ENCODE measurements at regions not wholly inside any gene's neighbourhood (a gene's known extent, or its start where the extent isn't known, plus 50 kb on each side); places are given as distances from the start of the nearest gene placed in this dataset.
"Not testable (repeated sequence)": the region's sequence is repeated elsewhere in the genome, so short reads cannot be mapped to it uniquely, and the experiment has no call there.

DNA sequence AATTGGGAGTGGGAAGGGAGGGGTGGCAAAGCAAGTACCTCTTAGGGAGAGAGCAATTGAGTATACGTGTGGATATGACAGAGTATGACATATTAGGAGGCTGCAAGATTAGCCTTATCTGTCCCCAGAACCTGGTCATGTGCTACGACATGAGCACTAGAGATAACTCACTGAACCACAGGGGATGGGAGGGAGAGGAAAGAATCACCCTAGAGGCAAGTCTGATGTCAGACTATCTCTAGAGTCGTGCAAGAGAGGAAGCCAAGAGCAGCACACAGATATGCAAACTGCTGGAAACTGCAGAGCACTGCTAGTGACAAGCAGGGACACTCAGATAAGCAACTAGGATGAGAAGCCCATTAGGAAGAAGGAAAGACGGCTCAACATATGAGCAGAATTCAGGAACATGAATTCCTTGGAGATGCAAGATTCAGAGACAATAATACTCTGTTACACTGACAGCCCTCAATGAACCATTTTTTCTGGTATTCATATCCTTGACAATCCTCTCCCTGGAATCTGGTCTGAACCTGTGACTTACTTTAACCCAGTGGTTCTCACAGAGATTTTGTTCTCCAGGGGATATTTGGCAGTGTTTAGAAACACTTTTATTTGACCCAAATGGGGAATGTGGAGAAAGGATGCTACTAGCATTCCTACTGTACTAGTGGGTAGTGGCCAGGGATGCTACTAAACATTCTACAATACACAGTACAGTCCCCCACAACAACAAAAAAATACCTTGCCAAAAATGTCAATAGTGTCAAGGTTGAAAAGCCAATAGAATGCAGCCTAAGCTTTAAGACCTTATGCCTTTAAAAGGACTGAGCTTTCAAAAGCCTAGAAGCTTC lies 84.0 kb upstream of the BMP2K start:
- DNase-seq: no peak

DNA sequence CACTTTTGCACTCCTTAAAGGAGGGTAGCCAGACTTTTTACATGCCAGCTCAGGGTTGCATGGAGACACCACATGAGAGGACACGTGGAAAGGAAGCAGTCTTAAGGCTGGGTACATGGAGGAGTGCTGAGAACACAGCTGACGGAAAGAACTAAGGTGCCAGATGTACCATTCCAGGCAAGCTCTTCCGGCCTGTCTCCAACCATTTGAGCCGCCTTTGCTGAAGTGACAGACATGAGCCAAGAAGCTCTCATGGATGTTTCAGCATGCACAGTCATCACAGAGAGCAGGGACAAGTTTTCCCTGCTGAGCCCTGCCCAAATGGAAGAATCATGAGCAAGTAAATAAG lies 83.4 kb upstream of the BMP2K start:
- no peak for DNase-seq

DNA sequence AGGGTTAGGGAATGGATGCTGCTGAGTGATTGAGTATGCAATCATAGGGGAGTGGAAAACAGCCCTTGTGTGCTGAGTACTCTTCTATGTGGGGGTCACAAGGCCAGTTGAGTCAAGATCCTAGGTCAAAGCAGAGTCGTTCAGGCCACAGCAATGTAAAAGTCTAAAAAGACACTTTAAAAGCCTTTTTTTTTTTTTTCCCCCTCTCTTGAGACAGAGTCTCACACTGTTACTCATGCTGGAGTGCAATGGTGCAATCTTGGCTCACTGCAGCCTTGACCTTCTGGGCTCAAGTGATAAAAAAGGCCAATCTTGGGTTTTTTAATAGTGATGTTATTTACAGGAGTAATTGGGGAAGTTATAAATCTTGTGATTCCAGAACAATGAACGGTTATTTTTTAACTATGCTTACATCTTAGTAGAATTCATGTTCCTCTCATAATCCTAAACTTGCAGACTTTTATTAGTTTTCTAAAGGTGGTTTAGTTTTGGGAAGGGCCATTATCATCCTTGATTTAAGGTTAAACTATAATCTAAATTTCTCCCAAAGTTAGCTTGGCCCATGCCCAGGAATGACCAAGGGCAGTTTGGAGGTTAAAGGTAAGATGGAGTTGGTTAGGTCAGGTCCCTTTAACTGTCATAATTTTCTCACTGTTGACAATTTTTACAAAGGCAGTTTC lies 82.2 kb upstream of the BMP2K start:
- no peak for DNase-seq

DNA sequence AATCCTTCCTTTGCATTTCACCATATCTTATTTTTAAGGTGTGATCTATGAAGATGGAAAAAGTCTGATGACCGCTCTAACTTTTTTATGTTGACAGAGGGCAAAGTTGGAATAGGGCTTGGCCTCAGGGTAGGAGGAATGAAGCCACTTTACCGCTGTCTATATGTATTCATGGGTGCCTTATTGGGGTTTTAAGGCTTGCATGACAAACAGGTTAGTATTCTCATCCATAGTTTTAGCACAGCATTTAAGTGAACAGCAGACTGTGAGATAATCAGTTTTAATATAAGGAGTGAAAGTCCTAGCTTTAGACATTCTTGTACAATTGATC lies 81.7 kb upstream of the BMP2K start:
- no peak for DNase-seq

DNA sequence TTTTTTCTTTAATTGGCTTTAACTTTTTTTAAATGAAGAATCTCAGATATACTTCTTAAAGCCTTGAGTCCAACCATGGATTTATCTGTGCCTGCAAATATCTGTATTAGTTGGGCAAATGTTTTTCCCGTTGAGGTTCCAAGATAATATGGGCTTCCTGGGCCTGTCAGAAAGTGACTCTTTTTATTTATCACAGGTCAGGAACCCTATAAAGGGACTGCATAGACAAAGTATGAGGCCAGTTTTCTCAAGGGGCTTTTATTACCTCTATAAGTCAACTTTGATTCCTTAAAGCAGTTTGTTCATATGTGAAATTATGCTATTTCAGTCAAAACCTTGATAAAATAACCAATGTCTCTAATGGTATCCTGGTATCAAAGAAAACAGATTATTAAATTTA lies 80.2 kb upstream of the BMP2K start:
- no peak for DNase-seq

DNA sequence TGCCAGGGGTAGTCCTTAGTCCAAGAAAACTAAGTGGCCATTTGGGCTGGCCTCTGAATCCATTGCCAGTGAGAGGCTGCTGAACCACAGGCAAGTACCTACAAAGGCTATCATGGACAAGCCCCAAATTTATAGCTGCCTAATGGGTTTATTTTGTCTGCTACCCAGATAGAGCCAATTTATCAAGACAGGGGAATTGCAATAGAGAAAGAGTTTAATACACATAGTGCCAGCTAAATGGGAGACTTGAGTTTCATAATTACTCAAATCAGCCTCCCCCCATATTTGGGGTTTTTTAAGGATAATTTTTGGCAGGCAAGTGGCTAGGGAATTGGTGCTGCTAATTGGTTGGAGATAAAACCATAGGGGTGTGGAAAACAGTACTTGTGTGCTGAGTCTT lies 73.1 kb upstream of the BMP2K start:
- DNase-seq: no peak

DNA sequence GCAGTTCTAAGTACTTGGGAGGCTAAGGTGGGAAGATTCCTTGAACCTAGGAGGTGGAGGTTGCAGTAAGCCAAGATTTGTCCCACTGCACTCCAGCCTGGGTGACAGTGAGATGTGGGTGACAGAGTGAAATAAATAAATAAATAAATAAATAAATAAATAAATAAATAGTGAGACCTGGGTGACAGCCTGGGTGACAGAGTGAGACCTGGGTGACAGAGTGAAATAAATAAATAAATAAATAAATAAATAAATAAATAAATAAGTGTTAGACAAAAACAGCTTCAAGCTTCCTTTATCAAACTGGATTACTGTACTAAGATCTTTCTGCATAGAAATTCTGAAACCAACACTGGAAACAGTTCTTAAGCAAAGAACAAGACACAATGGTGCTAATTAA lies 71.8 kb upstream of the BMP2K start:
- DNase-seq: no peak

DNA sequence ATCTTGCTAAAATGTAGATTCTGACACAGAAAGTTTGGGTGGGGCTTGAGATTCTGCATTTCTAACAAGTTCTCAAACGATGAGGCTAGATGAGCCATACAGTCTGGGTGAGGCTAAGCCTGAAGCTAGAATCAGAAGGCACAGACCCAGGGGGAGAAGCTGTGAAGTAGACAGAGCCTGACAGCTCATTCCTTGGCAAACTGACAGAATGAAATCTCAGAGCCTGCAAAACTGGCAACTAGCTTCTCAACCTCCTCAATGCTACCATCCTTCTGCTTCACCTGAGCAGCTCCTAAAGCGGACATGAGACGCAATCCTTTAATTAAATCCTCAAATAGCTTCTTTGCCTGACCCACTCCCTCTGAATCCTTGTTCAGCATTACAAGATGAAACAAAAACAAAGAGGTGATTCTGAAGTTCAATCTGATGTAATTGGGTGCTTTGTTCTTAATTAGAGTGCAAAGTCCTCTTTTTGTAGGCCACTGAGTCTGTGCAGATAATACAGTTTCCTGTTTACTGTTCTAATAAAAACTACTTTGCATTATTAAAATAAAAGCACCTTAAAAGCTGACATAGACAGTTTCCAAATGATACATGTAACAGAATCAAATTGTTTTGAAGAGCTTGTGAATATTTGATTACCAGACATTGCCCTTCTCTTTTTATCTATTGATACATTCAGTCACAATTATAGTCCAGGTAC lies 71.0 kb upstream of the BMP2K start:
- no peak for DNase-seq

DNA sequence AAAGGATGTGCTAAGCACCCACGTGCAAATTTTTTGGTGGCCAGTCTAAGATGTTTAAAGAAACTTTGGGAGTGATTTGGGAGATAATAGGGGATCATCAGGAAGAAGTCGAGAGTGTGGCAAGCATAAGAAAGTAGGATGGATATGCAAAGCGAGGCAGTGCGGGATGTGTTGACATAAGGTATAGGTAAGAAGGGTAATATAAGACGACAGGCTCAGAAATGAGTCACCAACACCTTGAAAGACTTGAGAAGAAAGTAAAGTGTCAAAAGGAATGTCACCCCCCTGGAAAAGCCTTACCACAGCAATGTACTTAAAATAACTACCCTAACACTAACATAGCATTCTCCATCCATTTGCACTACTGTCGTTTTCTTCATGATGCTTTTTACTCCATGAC lies 69.8 kb upstream of the BMP2K start:
- DNase-seq: no peak

DNA sequence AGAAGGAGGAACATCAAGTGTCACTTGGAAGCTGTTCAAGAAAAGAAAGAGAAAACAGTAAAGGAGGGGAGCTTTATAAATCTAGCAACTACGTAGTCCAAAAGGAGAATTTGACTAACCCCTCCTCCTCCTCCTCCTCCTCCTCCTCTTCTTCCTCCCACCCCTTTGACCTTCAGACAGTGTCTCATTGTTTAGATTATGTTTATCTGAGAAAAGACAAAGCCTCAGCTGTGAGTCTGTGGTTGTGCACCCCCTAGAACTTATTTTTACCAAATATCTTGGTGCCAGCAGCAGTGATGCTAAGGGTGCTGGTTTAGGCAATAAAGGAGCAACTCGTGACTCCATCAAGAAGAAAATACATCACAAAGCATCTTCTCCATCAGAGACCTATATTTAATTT lies 68.9 kb upstream of the BMP2K start:
- no peak for DNase-seq

DNA sequence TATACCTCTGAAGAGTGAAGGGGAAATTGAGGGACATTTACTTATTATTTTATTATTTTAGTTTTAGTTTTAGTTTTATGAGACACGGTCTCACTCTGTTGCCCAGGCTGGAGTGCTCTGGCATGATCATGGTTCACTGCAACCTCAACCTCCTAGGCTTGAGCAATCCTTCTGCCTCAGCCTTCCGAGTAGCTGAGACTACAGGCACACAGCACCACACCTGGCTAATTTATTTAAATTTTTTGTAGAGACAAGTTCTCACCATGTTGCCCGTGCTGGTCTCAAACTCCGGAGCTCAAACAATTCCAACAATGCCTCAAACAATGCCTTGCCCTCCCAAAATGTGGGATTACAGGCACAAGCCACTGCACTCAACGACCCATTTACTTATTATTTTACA lies 68.4 kb upstream of the BMP2K start:
- no peak for DNase-seq

DNA sequence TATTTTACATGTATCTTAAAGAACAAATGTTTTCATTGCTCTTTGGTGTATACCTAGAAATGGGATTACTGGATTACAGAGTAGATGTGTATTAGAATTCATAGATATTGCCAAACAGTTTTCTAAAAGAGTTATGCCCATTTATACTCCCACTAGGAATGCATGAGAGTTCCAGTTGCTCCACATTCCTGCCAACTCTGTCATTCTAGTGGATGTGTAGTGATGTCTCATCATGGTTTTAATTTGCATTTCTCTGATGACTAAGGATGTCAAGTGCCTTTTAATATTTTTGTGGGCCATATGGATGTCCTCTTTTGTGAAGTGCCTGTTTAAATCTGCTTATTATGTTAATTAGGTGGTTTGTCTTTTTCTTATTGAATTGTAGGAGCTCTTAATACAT lies 65.6 kb upstream of the BMP2K start:
- no peak for DNase-seq

DNA sequence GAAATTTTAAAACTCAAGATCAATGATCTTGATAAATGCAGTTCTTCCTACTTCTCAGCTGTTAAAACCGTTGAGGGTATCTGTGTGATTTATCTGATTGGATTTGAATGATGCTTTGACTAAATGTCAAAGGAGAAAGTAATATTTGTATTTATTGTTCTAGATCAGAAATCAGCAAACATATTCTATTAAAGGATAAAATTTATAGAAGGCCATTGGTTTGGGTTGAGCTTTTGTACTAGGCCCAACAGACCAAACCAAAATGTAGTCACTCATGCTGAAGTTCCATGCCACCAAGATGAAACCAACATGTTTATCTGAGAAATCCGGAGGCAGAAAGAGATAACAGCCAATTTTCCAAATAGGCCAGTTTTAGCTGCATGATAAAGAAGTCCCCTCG lies 64.5 kb upstream of the BMP2K start:
- DNase-seq: no peak

DNA sequence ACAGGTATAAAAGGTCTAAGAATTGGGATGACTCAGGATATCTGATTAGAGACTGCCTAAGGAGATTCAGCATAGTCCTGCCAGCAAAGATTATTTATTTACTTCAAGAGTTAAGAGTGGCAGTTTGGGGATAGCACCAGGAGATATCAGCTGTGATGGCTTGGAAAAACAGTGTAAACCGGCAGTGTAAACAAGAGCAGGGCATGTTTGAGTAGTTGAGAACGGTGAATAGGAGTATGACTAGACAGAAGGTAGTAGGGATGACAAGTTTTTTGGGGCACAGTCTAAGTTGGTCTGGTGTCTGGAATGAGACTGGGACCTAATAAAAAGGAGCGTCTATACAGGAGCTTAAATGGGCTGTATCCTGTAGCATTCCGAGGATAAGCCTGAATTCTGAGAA lies 61.6 kb upstream of the BMP2K start:
- DNase-seq: not testable (repeated sequence)

DNA sequence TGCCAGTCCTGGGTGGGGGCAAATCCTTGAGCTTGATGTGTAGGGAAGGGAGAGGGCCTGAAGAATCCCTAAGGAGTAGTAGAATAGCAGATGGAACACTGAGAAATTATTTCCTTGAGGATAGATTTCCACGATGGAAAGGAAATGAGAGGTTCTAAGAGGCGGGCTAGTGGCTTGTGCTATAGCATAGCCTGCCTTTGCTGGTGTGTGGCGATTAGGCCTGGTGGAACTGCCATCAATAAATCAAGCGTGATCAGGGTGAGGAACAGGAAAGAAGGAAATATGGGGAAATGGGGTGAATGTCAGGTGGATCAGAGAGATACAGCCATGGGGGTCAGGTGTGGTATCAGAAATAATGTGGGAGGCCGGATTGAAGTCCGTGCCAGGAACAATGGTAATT lies 60.8 kb upstream of the BMP2K start:
- not testable (repeated sequence) for DNase-seq

DNA sequence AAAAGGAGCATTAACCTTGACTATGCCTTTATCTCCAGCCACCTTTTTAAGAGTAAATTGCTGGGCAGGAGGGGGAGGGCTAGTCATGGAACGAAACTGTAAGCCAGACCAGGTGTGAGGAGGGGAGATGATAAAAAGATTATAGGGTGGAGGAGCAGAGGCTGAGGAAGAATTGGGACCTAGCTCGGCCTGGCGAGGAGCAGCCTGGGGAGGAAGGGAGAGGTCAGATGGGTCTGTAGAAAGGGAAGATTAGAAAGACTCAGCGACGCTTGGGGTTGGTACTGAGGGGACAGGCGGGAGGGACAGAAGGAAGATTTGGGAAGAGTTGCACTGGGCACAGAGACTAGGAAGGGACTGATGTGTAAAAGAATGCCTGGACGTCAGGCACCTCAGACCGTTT lies 58.4 kb upstream of the BMP2K start:
- DNase-seq: not testable (repeated sequence)

DNA sequence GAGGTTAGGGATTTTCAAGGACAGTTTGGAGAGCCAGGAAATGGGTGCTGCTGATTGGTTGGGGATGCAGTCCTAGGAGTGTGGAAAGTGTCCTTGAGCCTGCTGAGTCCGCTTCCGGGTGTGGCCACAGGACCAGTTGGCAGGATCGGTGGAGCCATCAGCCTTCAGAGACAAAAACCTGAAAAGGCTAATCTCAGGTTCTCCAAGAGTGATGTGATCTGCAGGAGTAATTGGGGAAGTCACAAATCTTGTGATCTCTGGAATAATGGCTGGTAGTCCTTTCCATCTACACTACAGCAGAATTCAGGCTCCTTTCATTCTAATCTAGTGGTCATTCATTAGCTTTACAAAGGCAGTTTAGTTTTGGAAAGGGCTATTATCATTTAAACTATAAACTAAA lies 55.9 kb upstream of the BMP2K start:
- no peak for DNase-seq

DNA sequence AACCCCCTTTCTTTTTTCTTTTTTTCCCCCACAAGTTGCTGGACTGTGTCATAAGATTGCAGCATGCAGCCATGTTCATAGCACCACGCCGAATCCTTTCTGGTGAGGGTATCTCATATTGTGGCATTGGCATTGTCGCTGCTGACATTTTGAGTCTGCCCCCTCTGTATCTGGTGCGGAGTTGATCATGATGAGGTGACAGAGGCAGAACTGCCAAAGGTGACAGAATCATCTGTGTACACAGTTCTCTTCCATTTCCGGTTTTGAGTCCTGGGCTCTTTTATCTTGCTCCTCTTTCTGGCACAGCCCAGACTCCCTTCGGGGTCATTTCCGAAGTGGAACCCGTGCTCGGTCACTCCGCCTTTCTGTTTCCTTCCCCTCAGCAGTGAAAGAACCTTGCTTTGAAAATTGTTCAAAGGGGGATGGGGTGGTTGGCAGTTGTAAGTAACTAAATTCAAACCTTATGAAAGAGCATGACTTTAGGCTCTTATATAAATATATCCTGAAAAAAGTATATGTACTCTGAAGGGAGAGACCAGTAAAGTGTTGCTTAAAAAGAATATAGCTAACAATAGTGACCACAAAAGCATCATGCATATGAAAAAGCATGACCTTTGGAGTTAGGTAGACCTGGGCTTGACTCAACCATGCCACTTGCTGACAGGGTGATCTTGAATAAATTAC lies 55.0 kb upstream of the BMP2K start:
- DNase-seq: no peak

DNA sequence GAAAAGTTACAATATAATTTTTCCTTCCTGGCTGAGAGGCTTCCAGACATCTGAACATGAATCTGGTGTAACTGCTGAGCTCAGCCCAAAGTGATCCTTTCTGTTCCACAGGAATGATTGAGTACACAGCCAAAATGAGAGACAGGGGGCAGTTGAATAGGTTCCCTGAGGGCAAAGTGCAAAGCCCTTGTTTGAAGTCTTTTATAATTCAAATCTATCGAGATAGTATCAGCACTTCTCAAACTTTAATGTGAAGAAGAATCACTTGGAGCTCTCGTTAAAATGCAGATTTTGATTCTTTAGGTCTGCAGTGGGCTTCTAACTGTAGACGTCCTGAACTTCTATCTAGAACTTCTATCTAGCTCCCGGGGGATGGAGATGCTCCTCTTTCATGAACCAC lies 54.4 kb upstream of the BMP2K start:
- DNase-seq: no peak

DNA sequence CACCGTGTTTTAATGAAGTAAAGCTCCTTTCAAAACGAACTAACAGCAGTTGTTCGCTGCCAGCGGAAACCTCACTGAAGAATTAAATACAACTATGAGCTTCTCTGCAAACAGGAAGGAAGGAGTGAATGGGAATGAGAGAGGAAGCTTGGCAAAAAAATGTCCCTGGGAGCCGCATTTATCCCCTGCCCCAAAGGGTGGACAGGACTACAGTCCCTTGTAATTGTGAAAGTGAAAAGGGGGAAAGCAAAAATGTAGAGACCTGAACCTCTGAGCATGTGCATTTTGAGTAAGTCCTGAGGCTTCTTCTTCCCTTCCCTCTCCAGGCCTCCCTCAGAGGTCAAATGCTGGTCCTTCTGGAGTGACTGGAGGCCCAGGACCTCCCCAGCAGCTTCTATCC lies 53.8 kb upstream of the BMP2K start:
- DNase-seq: no peak

DNA sequence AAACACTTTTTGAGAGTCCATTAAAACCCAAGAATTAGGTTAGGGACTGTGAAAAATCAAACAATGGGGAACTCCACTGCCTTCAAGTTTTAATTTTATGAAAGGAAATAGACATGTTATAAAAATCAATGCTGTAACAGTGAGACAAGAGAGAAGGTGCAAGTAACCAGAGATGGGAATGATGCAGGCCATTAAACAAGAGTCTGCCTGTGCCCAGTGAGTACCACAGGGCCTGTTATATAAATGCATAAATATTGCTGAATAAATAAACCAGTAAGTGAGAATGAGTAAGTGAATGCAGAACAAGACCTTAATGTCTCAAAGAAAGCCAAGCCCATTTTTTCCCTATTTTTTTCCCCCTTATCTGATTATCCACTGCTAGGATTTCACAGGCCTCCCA lies 53.3 kb upstream of the BMP2K start:
- DNase-seq: peak; percentile 33
